B cell (primary cell): ENCODE measurements at regions not wholly inside any gene's neighbourhood (a gene's known extent, or its start where the extent isn't known, plus 50 kb on each side); places are given as distances from the start of the nearest gene placed in this dataset.

ENCODE experiments used
- ATAC-seq: fragments of 200-7000 bp; cut with Tn5 transposase; one replicate; pipeline ENCODE4 v1.10.0; 2021; ENCODE audit warnings: low read depth, mild to moderate bottlenecking, moderate number of reproducible peaks, moderate library complexity
- CTCF ChIA-PET: fragments of 350-600 bp; sonication (Branson Sonifier 250); formaldehyde crosslinking; loops from one replicate; lab custom pipeline; 2021; ENCODE audit warnings: antibody characterized with exemption, inconsistent platforms; lab: Charles Lee
- POLR2A ChIA-PET: fragments of 350-600 bp; sonication (Branson Sonifier 250); formaldehyde crosslinking; loops from one replicate; lab custom pipeline; 2021; ENCODE audit warnings: antibody characterized with exemption; lab: Charles Lee
- DNase-seq: peaks from one replicate; pipeline ENCODE4 v3.0.0; 2013
- H2AFZ ChIP-seq: 2 replicates; pipeline ENCODE4 v1.6.1; 2012; ENCODE audit warnings: mild to moderate bottlenecking, low read depth, low read length; ENCODE audit not compliant: insufficient read depth, poor library complexity, severe bottlenecking
- H3K27ac ChIP-seq, 2 donors: 1 replicate in 1 of 2; 2 replicates in 1 of 2; pipeline ENCODE4 v1.5.1; 2012 to 2013; ENCODE audit warnings: low read length in 2 of 2, mild to moderate bottlenecking in 2 of 2, moderate library complexity in 1 of 2
- H3K27me3 ChIP-seq, 4 experiments: fragments of 200-600 bp in 1 of 4; sonication (generic) in 1 of 4; replicated peaks in 1 of 4; 1 replicate in 2 of 4; 2 replicates in 2 of 4; pipeline versions ENCODE4 v1.6.1 to v1.7.0; 2013 to 2016; ENCODE audit warnings: low read length in 3 of 4, mild to moderate bottlenecking in 2 of 4, mixed read lengths in 1 of 4, moderate library complexity in 1 of 4; ENCODE audit not compliant: insufficient read depth in 4 of 4, control insufficient read depth in 3 of 4; ENCODE audit errors: control extremely low read depth in 1 of 4
- H3K36me3 ChIP-seq, 2 experiments: replicated peaks in 1 of 2; 1 replicate in 1 of 2; 2 replicates in 1 of 2; pipeline versions ENCODE4 v1.6.1 to v1.7.1; 2013; ENCODE audit warnings: low read length in 1 of 2; ENCODE audit not compliant: insufficient read depth in 2 of 2, control insufficient read depth in 1 of 2; ENCODE audit errors: control extremely low read depth in 1 of 2, extremely low read depth in 1 of 2
- H3K4me1 ChIP-seq, 2 donors: fragments of 200-600 bp in 1 of 2; sonication (generic) in 1 of 2; 1 replicate in 1 of 2; 2 replicates in 1 of 2; pipeline versions ENCODE4 v1.5.1 to v1.6.1; 2013 to 2017; ENCODE audit warnings: low read length in 2 of 2; ENCODE audit not compliant: control insufficient read depth in 2 of 2, insufficient read depth in 2 of 2
- H3K4me2 ChIP-seq: replicated peaks from 2 replicates; pipeline ENCODE3; 2012; ENCODE audit warnings: mild to moderate bottlenecking, low read depth, low read length; ENCODE audit not compliant: poor library complexity, severe bottlenecking
- H3K4me3 ChIP-seq, 5 experiments: fragments of 200-600 bp in 1 of 5; sonication (generic) in 1 of 5; 1 replicate in 3 of 5; 2 replicates in 2 of 5; pipeline versions ENCODE4 v1.5.1 to v1.7.0; 2011 to 2016; ENCODE audit warnings: low read length in 4 of 5, mild to moderate bottlenecking in 4 of 5, low read depth in 2 of 5, control low read depth in 1 of 5, moderate library complexity in 1 of 5; ENCODE audit not compliant: insufficient read depth in 1 of 5; ENCODE audit errors: control extremely low read depth in 1 of 5, extremely low read depth in 1 of 5
- H3K79me2 ChIP-seq: fragments of 200-600 bp; sonication (generic); one replicate; pipeline ENCODE4 v1.6.0; 2016; ENCODE audit warnings: low read length; ENCODE audit not compliant: control insufficient read depth, insufficient read depth
- H3K9ac ChIP-seq: fragments of 200-600 bp; sonication (generic); 2 replicates; pipeline ENCODE4 v1.6.1; 2017; ENCODE audit warnings: mild to moderate bottlenecking, low read length, moderate library complexity
- H3K9me3 ChIP-seq, 3 donors: one replicate each; pipeline versions ENCODE4 v1.6.1 to v1.7.1; 2013; ENCODE audit warnings: low read length in 2 of 3; ENCODE audit not compliant: control insufficient read depth in 2 of 3, insufficient read depth in 1 of 3; ENCODE audit errors: control extremely low read depth in 1 of 3
- H4K20me1 ChIP-seq: 2 replicates; pipeline ENCODE4 v1.6.0; 2012; ENCODE audit warnings: mild to moderate bottlenecking, low read length; ENCODE audit not compliant: insufficient read depth, control insufficient read depth, poor library complexity, severe bottlenecking
- H3K27ac Mint-ChIP-seq: one replicate; pipeline ENCODE4 v1.8.0; 2021; ENCODE audit warnings: mixed read lengths
- H3K27me3 Mint-ChIP-seq: one replicate; pipeline ENCODE4 v1.8.0; 2021; ENCODE audit warnings: mixed read lengths
- H3K4me1 Mint-ChIP-seq: one replicate; pipeline ENCODE4 v1.8.0; 2021; ENCODE audit warnings: mixed read lengths
- H3K4me3 Mint-ChIP-seq: one replicate; pipeline ENCODE4 v1.8.0; 2021; ENCODE audit warnings: mixed read lengths
- H3K9me3 Mint-ChIP-seq: one replicate; pipeline ENCODE4 v1.8.0; 2022; ENCODE audit warnings: mixed read lengths; ENCODE audit not compliant: insufficient read depth
- EZH2 ChIP-seq: IDR thresholded peaks from 2 replicates; pipeline ENCODE4 v1.6.1; 2012; ENCODE audit warnings: borderline replicate concordance, low read depth, mild to moderate bottlenecking, moderate library complexity, low read length; ENCODE audit not compliant: insufficient read depth, poor library complexity, severe bottlenecking
- WGBS: methylation state at CpG from one replicate; pipeline ENCODE4 v1.1.5; 2013; ENCODE audit warnings: missing lambda C conversion rate; ENCODE audit not compliant: insufficient coverage; 5-methylcytosine and 5-hydroxymethylcytosine counted together
- intact Hi-C: fragments of 100-400 bp; cut with micrococcal nuclease; formaldehyde crosslinking; loops from one replicate; pipeline ENCODE4 v1.10.0; 2022
- TF ChIP-seq, protein P1 (sequence below): fragments of 200-600 bp; IDR thresholded peaks from one replicate; pipeline ENCODE4 v1.8.0; 2022; ENCODE audit warnings: antibody characterized with exemption, mild to moderate bottlenecking

DNA sequence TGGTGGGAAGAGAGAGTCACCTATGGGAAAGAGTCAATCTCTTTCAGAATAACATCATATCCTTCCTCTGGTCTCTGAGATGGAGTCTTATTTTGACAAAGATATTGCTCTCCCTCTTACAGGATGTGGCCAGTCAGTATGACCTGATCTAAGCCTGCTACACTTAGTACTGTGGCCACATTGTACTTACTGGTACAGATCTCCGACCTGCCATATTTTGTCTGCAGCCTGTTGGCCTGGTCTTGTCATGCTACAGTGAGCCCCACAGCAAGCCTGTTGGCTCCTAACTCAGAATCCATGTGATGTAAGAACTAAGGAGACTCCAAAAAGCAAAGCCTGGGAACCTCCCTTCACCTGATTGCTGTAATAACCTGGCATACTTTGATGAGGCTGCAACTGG lies 377.8 kb downstream of the SFMBT2 start:
- ChIA-PET POLR2A (no interaction called here), CTCF (no interaction called here)
- H3K36me3 ChIP-seq: no peaks in the 10 kb centered on the region
- Mint-ChIP-seq H3K27ac (no peak overlapping the region), H3K4me3 (no peak overlapping the region), H3K9me3 (no peaks in the 10 kb centered on the region), H3K4me1 (peaks cover 11% of the 10 kb centered on the region), H3K27me3 (peaks cover 10% of the 10 kb centered on the region)
- H3K27me3 ChIP-seq: no peaks in the 10 kb centered on the region
- ATAC-seq (no peak), DNase-seq (no peak)
- 100% methylated on average over 1 of the region's 1 CpG for WGBS
- no peak overlapping the region for H3K4me3 ChIP-seq
- no peak overlapping the region for H3K4me2 ChIP-seq
- TF ChIP-seq EZH2: no peak
- TF ChIP-seq, protein P1, sequence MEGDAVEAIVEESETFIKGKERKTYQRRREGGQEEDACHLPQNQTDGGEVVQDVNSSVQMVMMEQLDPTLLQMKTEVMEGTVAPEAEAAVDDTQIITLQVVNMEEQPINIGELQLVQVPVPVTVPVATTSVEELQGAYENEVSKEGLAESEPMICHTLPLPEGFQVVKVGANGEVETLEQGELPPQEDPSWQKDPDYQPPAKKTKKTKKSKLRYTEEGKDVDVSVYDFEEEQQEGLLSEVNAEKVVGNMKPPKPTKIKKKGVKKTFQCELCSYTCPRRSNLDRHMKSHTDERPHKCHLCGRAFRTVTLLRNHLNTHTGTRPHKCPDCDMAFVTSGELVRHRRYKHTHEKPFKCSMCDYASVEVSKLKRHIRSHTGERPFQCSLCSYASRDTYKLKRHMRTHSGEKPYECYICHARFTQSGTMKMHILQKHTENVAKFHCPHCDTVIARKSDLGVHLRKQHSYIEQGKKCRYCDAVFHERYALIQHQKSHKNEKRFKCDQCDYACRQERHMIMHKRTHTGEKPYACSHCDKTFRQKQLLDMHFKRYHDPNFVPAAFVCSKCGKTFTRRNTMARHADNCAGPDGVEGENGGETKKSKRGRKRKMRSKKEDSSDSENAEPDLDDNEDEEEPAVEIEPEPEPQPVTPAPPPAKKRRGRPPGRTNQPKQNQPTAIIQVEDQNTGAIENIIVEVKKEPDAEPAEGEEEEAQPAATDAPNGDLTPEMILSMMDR: no peak
- H3K9ac ChIP-seq: no peak overlapping the region
- H3K4me1 ChIP-seq: peaks cover 0 to 6% of the 10 kb centered on the region in 2 donors
- no peaks in the 10 kb centered on the region for H3K79me2 ChIP-seq
- no peak overlapping the region for H2AFZ ChIP-seq
- no peaks in the 10 kb centered on the region for H3K9me3 ChIP-seq
- H3K27ac ChIP-seq: no peak overlapping the region
- intact Hi-C loops: no loop called here
- no peaks in the 10 kb centered on the region for H4K20me1 ChIP-seq

DNA sequence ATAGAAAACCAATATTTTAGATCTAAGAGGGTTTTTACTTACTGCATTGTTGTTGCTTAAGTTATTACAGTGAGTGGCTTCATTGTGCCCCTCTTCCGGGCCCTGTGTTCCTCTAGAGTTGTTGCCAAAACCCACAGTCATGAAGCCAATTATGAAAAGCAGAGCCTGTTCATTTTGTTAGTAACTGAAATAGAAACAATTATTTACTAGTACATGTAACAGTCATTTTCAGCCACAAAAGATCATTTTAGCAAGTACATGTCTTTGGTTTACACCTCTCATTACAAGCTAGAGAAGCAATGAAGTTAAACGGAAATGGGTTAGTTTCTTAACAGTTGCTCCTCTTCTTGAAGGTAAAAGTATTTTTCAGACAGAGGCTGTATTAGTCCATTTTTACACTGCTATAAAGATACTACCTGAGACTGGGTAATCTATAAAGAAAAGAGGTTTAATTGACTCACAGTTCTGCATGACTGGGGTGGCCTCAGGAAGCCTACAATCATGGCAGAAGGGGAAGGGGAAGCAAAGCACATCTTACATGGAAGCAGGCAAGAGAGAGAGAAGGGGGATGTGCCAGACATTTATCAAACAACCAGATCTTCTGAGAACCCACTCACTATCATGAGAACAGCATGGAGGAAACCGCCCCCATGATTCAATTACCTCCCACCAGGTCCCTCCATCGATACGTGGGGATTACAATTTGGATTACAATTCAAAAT lies 380.5 kb downstream of the SFMBT2 start:
- H3K4me1 Mint-ChIP-seq: peaks cover 10% of the 10 kb centered on the region
- intact Hi-C loops: no loop called here

More for the DNA sequence above, 380.5 kb downstream of the SFMBT2 start:
- no CpG with 5 or more reads among the region's 5 CpGs for WGBS
- H2AFZ ChIP-seq: no peak overlapping the region
- ATAC-seq: no peak
- TF ChIP-seq, protein P1: no peak
- no peak for TF ChIP-seq EZH2
- H3K4me3 Mint-ChIP-seq: no peak overlapping the region
- no peaks in the 10 kb centered on the region for H3K9me3 Mint-ChIP-seq
- no peak overlapping the region for H3K9ac ChIP-seq
- H3K9me3 ChIP-seq: no peaks in the 10 kb centered on the region
- no peak for DNase-seq
- H3K36me3 ChIP-seq: no peaks in the 10 kb centered on the region
- H3K27ac ChIP-seq: no peak overlapping the region
- peaks cover 0 to 6% of the 10 kb centered on the region in 2 donors for H3K4me1 ChIP-seq
- peaks cover 7% of the 10 kb centered on the region for H3K27me3 Mint-ChIP-seq
- no peak overlapping the region for H3K4me3 ChIP-seq
- H3K79me2 ChIP-seq: no peaks in the 10 kb centered on the region
- H4K20me1 ChIP-seq: no peaks in the 10 kb centered on the region
- H3K27ac Mint-ChIP-seq: no peak overlapping the region
- CTCF ChIA-PET: no interaction called here
- H3K4me2 ChIP-seq: no peak overlapping the region
- no peaks in the 10 kb centered on the region for H3K27me3 ChIP-seq
- POLR2A ChIA-PET: no interaction called here
